ENCODE measurements at regions not wholly inside any gene's neighbourhood (a gene's known extent, or its start where the extent isn't known, plus 50 kb on each side); places are given as distances from the start of the nearest gene placed in this dataset.

- Mint-ChIP-seq H3K27me3 (ENCODE audit: insufficient read depth) (peaks cover 2% of the 10 kb centered on the region), H3K36me3 (ENCODE audit: low read depth) (no peaks in the 10 kb centered on the region), H3K27ac (no peak overlapping the region), H3K4me3 (no peak overlapping the region), H3K4me1 (ENCODE audit: low read depth) (no peaks in the 10 kb centered on the region), H3K9me3 (peaks cover 21% of the 10 kb centered on the region)
- intact Hi-C loops (cut with micrococcal nuclease): no loop called here
- no peak for DNase-seq (ENCODE audit: low spot score)
Measured at GRCh38 chr14:101383737-101384338, 177.5 kb upstream of the DIO3 start.

GRCh38 chr14:101394374-101394773, 166.9 kb upstream of the DIO3 start:
- Mint-ChIP-seq H3K27ac (no peak overlapping the region), H3K4me1 (ENCODE audit: low read depth) (no peaks in the 10 kb centered on the region), H3K27me3 (ENCODE audit: insufficient read depth) (peaks cover 10% of the 10 kb centered on the region), H3K36me3 (ENCODE audit: low read depth) (no peaks in the 10 kb centered on the region), H3K9me3 (no peaks in the 10 kb centered on the region), H3K4me3 (no peak overlapping the region)
- intact Hi-C loops (cut with micrococcal nuclease): no loop called here
- no peak for DNase-seq (ENCODE audit: low spot score)

GRCh38 chr14:101395779-101396178, 165.5 kb upstream of the DIO3 start:
- intact Hi-C loops (cut with micrococcal nuclease): no loop called here
- no peaks in the 10 kb centered on the region for H3K4me1 Mint-ChIP-seq (ENCODE audit: low read depth)
- H3K9me3 Mint-ChIP-seq: no peaks in the 10 kb centered on the region
- no peak overlapping the region for H3K27ac Mint-ChIP-seq
- H3K4me3 Mint-ChIP-seq: no peak overlapping the region
- H3K27me3 Mint-ChIP-seq (ENCODE audit: insufficient read depth): peaks cover 16% of the 10 kb centered on the region
- DNase-seq (ENCODE audit: low spot score): no peak
- H3K36me3 Mint-ChIP-seq (ENCODE audit: low read depth): no peaks in the 10 kb centered on the region

GRCh38 chr14:101397206-101397605, 164.1 kb upstream of the DIO3 start:
- H3K4me3 Mint-ChIP-seq: no peak overlapping the region
- no peaks in the 10 kb centered on the region for H3K36me3 Mint-ChIP-seq (ENCODE audit: low read depth)
- no peak overlapping the region for H3K27ac Mint-ChIP-seq
- intact Hi-C loops (cut with micrococcal nuclease): no loop called here
- H3K9me3 Mint-ChIP-seq: no peaks in the 10 kb centered on the region
- peaks cover 22% of the 10 kb centered on the region for H3K27me3 Mint-ChIP-seq (ENCODE audit: insufficient read depth)
- H3K4me1 Mint-ChIP-seq (ENCODE audit: low read depth): no peaks in the 10 kb centered on the region
- DNase-seq (ENCODE audit: low spot score): no peak

GRCh38 chr14:101398011-101398410, 163.3 kb upstream of the DIO3 start:
- no peak for DNase-seq (ENCODE audit: low spot score)
- Mint-ChIP-seq H3K9me3 (no peaks in the 10 kb centered on the region), H3K4me3 (no peak overlapping the region), H3K27me3 (ENCODE audit: insufficient read depth) (peaks cover 25% of the 10 kb centered on the region), H3K4me1 (ENCODE audit: low read depth) (no peaks in the 10 kb centered on the region), H3K27ac (no peak overlapping the region), H3K36me3 (ENCODE audit: low read depth) (no peaks in the 10 kb centered on the region)
- intact Hi-C loops (cut with micrococcal nuclease): no loop called here

GRCh38 chr14:101399737-101400517, 161.4 kb upstream of the DIO3 start:
- Mint-ChIP-seq H3K4me3 (no peak overlapping the region), H3K27ac (no peak overlapping the region), H3K4me1 (ENCODE audit: low read depth) (no peaks in the 10 kb centered on the region), H3K36me3 (ENCODE audit: low read depth) (no peaks in the 10 kb centered on the region), H3K27me3 (ENCODE audit: insufficient read depth) (peaks cover 28% of the 10 kb centered on the region), H3K9me3 (no peaks in the 10 kb centered on the region)
- intact Hi-C loops (cut with micrococcal nuclease): no loop called here
- no peak for DNase-seq (ENCODE audit: low spot score)

- intact Hi-C loops (cut with micrococcal nuclease): no loop called here
- H3K27me3 Mint-ChIP-seq (ENCODE audit: insufficient read depth): peaks cover 28% of the 10 kb centered on the region
- no peaks in the 10 kb centered on the region for H3K9me3 Mint-ChIP-seq
- no peak for DNase-seq (ENCODE audit: low spot score)
- H3K4me3 Mint-ChIP-seq: no peak overlapping the region
- no peak overlapping the region for H3K27ac Mint-ChIP-seq
- no peaks in the 10 kb centered on the region for H3K36me3 Mint-ChIP-seq (ENCODE audit: low read depth)
- H3K4me1 Mint-ChIP-seq (ENCODE audit: low read depth): no peaks in the 10 kb centered on the region
Measured at GRCh38 chr14:101400830-101401229, 160.5 kb upstream of the DIO3 start.

GRCh38 chr14:101402936-101403660, 158.2 kb upstream of the DIO3 start:
- no peaks in the 10 kb centered on the region for H3K4me1 Mint-ChIP-seq (ENCODE audit: low read depth)
- DNase-seq (ENCODE audit: low spot score): no peak
- intact Hi-C loops (cut with micrococcal nuclease): no loop called here
- no peak overlapping the region for H3K4me3 Mint-ChIP-seq
- H3K27me3 Mint-ChIP-seq (ENCODE audit: insufficient read depth): peaks cover 27% of the 10 kb centered on the region
- no peaks in the 10 kb centered on the region for H3K36me3 Mint-ChIP-seq (ENCODE audit: low read depth)
- H3K27ac Mint-ChIP-seq: no peak overlapping the region
- no peaks in the 10 kb centered on the region for H3K9me3 Mint-ChIP-seq

- no peaks in the 10 kb centered on the region for H3K36me3 Mint-ChIP-seq (ENCODE audit: low read depth)
- no peaks in the 10 kb centered on the region for H3K4me1 Mint-ChIP-seq (ENCODE audit: low read depth)
- H3K9me3 Mint-ChIP-seq: no peaks in the 10 kb centered on the region
- H3K27me3 Mint-ChIP-seq (ENCODE audit: insufficient read depth): peaks cover 22% of the 10 kb centered on the region
- DNase-seq (ENCODE audit: low spot score): no peak
- H3K27ac Mint-ChIP-seq: no peak overlapping the region
- intact Hi-C loops (cut with micrococcal nuclease): no loop called here
- H3K4me3 Mint-ChIP-seq: no peak overlapping the region
Measured at GRCh38 chr14:101404426-101405170, 156.7 kb upstream of the DIO3 start.

GRCh38 chr14:101405171-101405883, 156.0 kb upstream of the DIO3 start:
- no peak overlapping the region for H3K27ac Mint-ChIP-seq
- intact Hi-C loops (cut with micrococcal nuclease): no loop called here
- H3K4me3 Mint-ChIP-seq: no peak overlapping the region
- no peaks in the 10 kb centered on the region for H3K36me3 Mint-ChIP-seq (ENCODE audit: low read depth)
- DNase-seq (ENCODE audit: low spot score): no peak
- peaks cover 22% of the 10 kb centered on the region for H3K27me3 Mint-ChIP-seq (ENCODE audit: insufficient read depth)
- H3K9me3 Mint-ChIP-seq: no peaks in the 10 kb centered on the region
- no peaks in the 10 kb centered on the region for H3K4me1 Mint-ChIP-seq (ENCODE audit: low read depth)

GRCh38 chr14:101406921-101407320, 154.4 kb upstream of the DIO3 start:
- peaks cover 9% of the 10 kb centered on the region for H3K27me3 Mint-ChIP-seq (ENCODE audit: insufficient read depth)
- DNase-seq (ENCODE audit: low spot score): no peak
- no peaks in the 10 kb centered on the region for H3K9me3 Mint-ChIP-seq
- no peak overlapping the region for H3K4me3 Mint-ChIP-seq
- H3K36me3 Mint-ChIP-seq (ENCODE audit: low read depth): no peaks in the 10 kb centered on the region
- no peak overlapping the region for H3K27ac Mint-ChIP-seq
- intact Hi-C loops (cut with micrococcal nuclease): no loop called here
- no peaks in the 10 kb centered on the region for H3K4me1 Mint-ChIP-seq (ENCODE audit: low read depth)

GRCh38 chr14:101407328-101407727, 154.0 kb upstream of the DIO3 start:
- Mint-ChIP-seq H3K27me3 (ENCODE audit: insufficient read depth) (peaks cover 9% of the 10 kb centered on the region), H3K4me1 (ENCODE audit: low read depth) (no peaks in the 10 kb centered on the region), H3K27ac (no peak overlapping the region), H3K4me3 (no peak overlapping the region), H3K9me3 (no peaks in the 10 kb centered on the region), H3K36me3 (ENCODE audit: low read depth) (no peaks in the 10 kb centered on the region)
- no peak for DNase-seq (ENCODE audit: low spot score)
- intact Hi-C loops (cut with micrococcal nuclease): no loop called here

Measured in activated T-helper 1 cell treated with anti-CD3 and anti-CD28 coated beads, Interleukin-12 subunit alpha, Interleukin-12 subunit beta, Interleukin-2, Interleukin-4 antibody, amounts not matched to agents 30 ng/mL and 10 ng/mL and 1 ng/mL, durations not matched to agents 14 hours and 24 hours and 36 hours (primary cell).